MM.1S (cell line): ENCODE measurements at regions not wholly inside any gene's neighbourhood (a gene's known extent, or its start where the extent isn't known, plus 50 kb on each side); places are given as distances from the start of the nearest gene placed in this dataset.

Experiments
- EZH2phosphoT487 ChIP-seq: fragments of 300-600 bp; sonication (generic); IDR thresholded peaks from 2 replicates; pipeline ENCODE4 v1.6.1; 2018; ENCODE audit warnings: antibody characterized with exemption, low read length
- TF ChIP-seq, protein P1 (sequence below): fragments of 300-600 bp; sonication (generic); IDR thresholded peaks from 2 replicates; pipeline ENCODE4 v1.5.1; 2016; ENCODE audit warnings: antibody characterized with exemption, low read length, mixed read lengths

GRCh38 chr20:55714082-55714481, 291.2 kb downstream of the CBLN4 start:
- TF ChIP-seq, protein P1, sequence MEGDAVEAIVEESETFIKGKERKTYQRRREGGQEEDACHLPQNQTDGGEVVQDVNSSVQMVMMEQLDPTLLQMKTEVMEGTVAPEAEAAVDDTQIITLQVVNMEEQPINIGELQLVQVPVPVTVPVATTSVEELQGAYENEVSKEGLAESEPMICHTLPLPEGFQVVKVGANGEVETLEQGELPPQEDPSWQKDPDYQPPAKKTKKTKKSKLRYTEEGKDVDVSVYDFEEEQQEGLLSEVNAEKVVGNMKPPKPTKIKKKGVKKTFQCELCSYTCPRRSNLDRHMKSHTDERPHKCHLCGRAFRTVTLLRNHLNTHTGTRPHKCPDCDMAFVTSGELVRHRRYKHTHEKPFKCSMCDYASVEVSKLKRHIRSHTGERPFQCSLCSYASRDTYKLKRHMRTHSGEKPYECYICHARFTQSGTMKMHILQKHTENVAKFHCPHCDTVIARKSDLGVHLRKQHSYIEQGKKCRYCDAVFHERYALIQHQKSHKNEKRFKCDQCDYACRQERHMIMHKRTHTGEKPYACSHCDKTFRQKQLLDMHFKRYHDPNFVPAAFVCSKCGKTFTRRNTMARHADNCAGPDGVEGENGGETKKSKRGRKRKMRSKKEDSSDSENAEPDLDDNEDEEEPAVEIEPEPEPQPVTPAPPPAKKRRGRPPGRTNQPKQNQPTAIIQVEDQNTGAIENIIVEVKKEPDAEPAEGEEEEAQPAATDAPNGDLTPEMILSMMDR = no peak
- TF ChIP-seq EZH2phosphoT487 = no peak
